Keratinocyte (primary cell): ENCODE measurements at regions not wholly inside any gene's neighbourhood (a gene's known extent, or its start where the extent isn't known, plus 50 kb on each side); places are given as distances from the start of the nearest gene placed in this dataset.

Experiments used
- DNase-seq: peaks from one replicate; pipeline ENCODE4 v3.0.0-alpha.2; 2011; ENCODE audit warnings: low read depth, missing footprints, low spot score
- FAIRE-seq: peaks from 2 replicates; lab custom pipeline; 2011; peaks lifted over from hg19 to GRCh38; lab: Jason Lieb, UNC
- H2AFZ ChIP-seq: 2 replicates; pipeline ENCODE4 v1.6.0; 2012; ENCODE audit warnings: low read length, control low read depth, inconsistent platforms; ENCODE audit not compliant: control insufficient read depth
- H3K27ac ChIP-seq: 2 replicates; pipeline ENCODE4 v1.5.1; 2011; ENCODE audit warnings: low read length; ENCODE audit not compliant: control insufficient read depth, insufficient read depth
- H3K27me3 ChIP-seq: 3 replicates; pipeline ENCODE4 v1.6.0; 2011; ENCODE audit warnings: low read length; ENCODE audit not compliant: control insufficient read depth, insufficient read depth; ENCODE audit errors: extremely low read depth
- H3K36me3 ChIP-seq, 2 experiments: 2 replicates in 1 of 2; 3 replicates in 1 of 2; pipeline ENCODE4 v1.5.1; 2011; ENCODE audit warnings: low read length in 2 of 2, mild to moderate bottlenecking in 1 of 2; ENCODE audit not compliant: control insufficient read depth in 2 of 2, insufficient read depth in 2 of 2; ENCODE audit errors: extremely low read depth in 1 of 2
- H3K4me1 ChIP-seq: 3 replicates; pipeline ENCODE4 v1.5.1; 2011; ENCODE audit warnings: low read length; ENCODE audit not compliant: control insufficient read depth, insufficient read depth; ENCODE audit errors: extremely low read depth
- H3K4me2 ChIP-seq: 3 replicates; pipeline ENCODE4 v1.6.0; 2011; ENCODE audit warnings: low read depth, low read length; ENCODE audit not compliant: control insufficient read depth, insufficient read depth; ENCODE audit errors: extremely low read depth
- H3K4me3 ChIP-seq, 3 experiments: fragments of 200-600 bp in 1 of 3; sonication (generic) in 1 of 3; 2 replicates in 2 of 3; 3 replicates in 1 of 3; pipeline ENCODE4 v1.5.1; 2011 to 2016; ENCODE audit warnings: low read length in 3 of 3, mild to moderate bottlenecking in 3 of 3, control low read depth in 2 of 3, inconsistent platforms in 1 of 3, low read depth in 1 of 3, mixed read lengths in 1 of 3, mixed run types in 1 of 3, moderate library complexity in 1 of 3; ENCODE audit not compliant: control insufficient read depth in 2 of 3, insufficient read depth in 2 of 3; ENCODE audit errors: extremely low read depth in 1 of 3
- H3K79me2 ChIP-seq: 2 replicates; pipeline ENCODE4 v1.6.0; 2012; ENCODE audit warnings: low read length; ENCODE audit not compliant: control insufficient read depth, insufficient read depth
- H3K9ac ChIP-seq: 3 replicates; pipeline ENCODE4 v1.6.0; 2011; ENCODE audit warnings: low read length; ENCODE audit not compliant: control insufficient read depth, insufficient read depth; ENCODE audit errors: extremely low read depth
- H3K9me1 ChIP-seq: 3 replicates; pipeline ENCODE4 v1.6.0; 2011; ENCODE audit warnings: low read length; ENCODE audit not compliant: control insufficient read depth, insufficient read depth; ENCODE audit errors: extremely low read depth
- H3K9me3 ChIP-seq: 2 replicates; pipeline ENCODE4 v1.5.1; 2012; ENCODE audit warnings: low read depth, low read length; ENCODE audit not compliant: control insufficient read depth
- H4K20me1 ChIP-seq: 3 replicates; pipeline ENCODE4 v1.6.0; 2011; ENCODE audit warnings: low read length; ENCODE audit not compliant: control insufficient read depth, insufficient read depth; ENCODE audit errors: extremely low read depth
- CTCF ChIP-seq, 3 experiments: IDR thresholded peaks in 1 of 3; conservative IDR thresholded peaks in 1 of 3; optimal IDR thresholded peaks in 1 of 3; 2 replicates in 2 of 3; 3 replicates in 1 of 3; pipeline versions ENCODE3 to v1.5.1; 2011; ENCODE audit warnings: low read length in 3 of 3, mild to moderate bottlenecking in 3 of 3, moderate library complexity in 2 of 3, control low read depth in 1 of 3, inconsistent platforms in 1 of 3; ENCODE audit not compliant: insufficient read depth in 2 of 3; ENCODE audit errors: extremely low read depth in 1 of 3
- EZH2 ChIP-seq: IDR thresholded peaks from one replicate; pipeline ENCODE4 v1.6.1; 2012; ENCODE audit warnings: inconsistent platforms, mild to moderate bottlenecking, low read length, moderate library complexity
- dilution Hi-C: fragments of 300-500 bp; cut with MboI; formaldehyde crosslinking; loops from one replicate; pipeline ENCODE4 v1.7.0; 2020; ENCODE audit warnings: low sequenced_read_pairs; ENCODE audit not compliant: extremely low pct_ligation_motif_present

- no peaks in the 10 kb centered on the region for H3K36me3 ChIP-seq
- no peak overlapping the region for H2AFZ ChIP-seq
- no peak overlapping the region for H3K4me2 ChIP-seq
- no peaks in the 10 kb centered on the region for H3K4me1 ChIP-seq
- no peaks in the 10 kb centered on the region for H4K20me1 ChIP-seq
- H3K4me3 ChIP-seq = no peak overlapping the region
- FAIRE-seq = no peak
- H3K27ac ChIP-seq = no peak overlapping the region
- dilution Hi-C loops = no loop called here
- TF ChIP-seq CTCF (optimal IDR thresholded peaks at IDR 0.05 in 1 of 3, IDR thresholded peaks at IDR 0.05 in 1 of 3, conservative IDR thresholded peaks at IDR 0.05 in 1 of 3; ENCODE audit: extremely low read depth in 1 of 3, insufficient read depth in 2 of 3, low read length in 3 of 3) = no peak
- no peak for TF ChIP-seq EZH2
- no peaks in the 10 kb centered on the region for H3K79me2 ChIP-seq
- no peaks in the 10 kb centered on the region for H3K9me1 ChIP-seq
- no peak overlapping the region for H3K9ac ChIP-seq
- H3K9me3 ChIP-seq = no peaks in the 10 kb centered on the region
- H3K27me3 ChIP-seq = no peaks in the 10 kb centered on the region
- no peak for DNase-seq
These were observed 301.7 kb upstream of the NBEA start for GRCh38 chr13:34640179-34640992.

DNA sequence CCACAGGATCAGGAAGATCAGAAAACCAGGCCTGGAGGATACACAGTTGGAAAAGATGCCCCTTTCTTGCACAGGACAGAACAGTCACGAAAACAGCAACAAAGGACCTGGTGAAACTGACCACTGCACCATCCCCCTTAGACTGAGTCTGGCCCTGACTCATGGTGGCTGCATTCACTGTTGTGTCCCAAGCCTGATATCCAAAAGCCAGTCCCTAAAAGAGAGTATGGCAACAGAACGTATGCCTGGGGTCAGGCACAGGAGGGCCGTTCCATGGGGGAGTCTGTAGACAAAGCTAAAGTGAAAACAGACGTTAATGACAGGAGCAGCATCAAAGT, 301.1 kb upstream of the NBEA start:
- H4K20me1 ChIP-seq = no peaks in the 10 kb centered on the region
- no peaks in the 10 kb centered on the region for H3K4me1 ChIP-seq
- H3K4me2 ChIP-seq = no peak overlapping the region

More for the DNA sequence above, 301.1 kb upstream of the NBEA start:
- no peak for TF ChIP-seq CTCF (optimal IDR thresholded peaks at IDR 0.05 in 1 of 3, IDR thresholded peaks at IDR 0.05 in 1 of 3, conservative IDR thresholded peaks at IDR 0.05 in 1 of 3; ENCODE audit: extremely low read depth in 1 of 3, insufficient read depth in 2 of 3, low read length in 3 of 3)
- TF ChIP-seq EZH2 = no peak
- Histone ChIP-seq H3K9ac (no peak overlapping the region), H3K4me3 (no peak overlapping the region), H3K9me3 (no peaks in the 10 kb centered on the region), H3K27ac (no peak overlapping the region), H2AFZ (no peak overlapping the region), H3K79me2 (no peaks in the 10 kb centered on the region), H3K27me3 (no peaks in the 10 kb centered on the region), H3K9me1 (no peaks in the 10 kb centered on the region), H3K36me3 (no peaks in the 10 kb centered on the region)
- FAIRE-seq (no peak), DNase-seq (no peak)
- dilution Hi-C loops = no loop called here
